Suprapubic skin (tissue), 4 donors: ENCODE measurements at regions not wholly inside any gene's neighbourhood (a gene's known extent, or its start where the extent isn't known, plus 50 kb on each side); places are given as distances from the start of the nearest gene placed in this dataset.

Source experiments
- EP300 ChIP-seq: sonication (generic); formaldehyde crosslinking; IDR thresholded peaks from one replicate; pipeline ENCODE4 v1.6.1; 2017; ENCODE audit warnings: antibody characterized with exemption
- POLR2A ChIP-seq, 2 donors: fragments of 450-650 bp; IDR thresholded peaks; one replicate each; pipeline ENCODE4 v1.6.1; 2017; ENCODE audit warnings: antibody characterized with exemption in 2 of 2, mild to moderate bottlenecking in 2 of 2, moderate library complexity in 2 of 2
- POLR2AphosphoS5 ChIP-seq, 3 donors: sonication (generic); formaldehyde crosslinking; IDR thresholded peaks; one replicate each; pipeline ENCODE4 v1.6.1; 2017; ENCODE audit warnings: antibody characterized with exemption in 3 of 3

DNA sequence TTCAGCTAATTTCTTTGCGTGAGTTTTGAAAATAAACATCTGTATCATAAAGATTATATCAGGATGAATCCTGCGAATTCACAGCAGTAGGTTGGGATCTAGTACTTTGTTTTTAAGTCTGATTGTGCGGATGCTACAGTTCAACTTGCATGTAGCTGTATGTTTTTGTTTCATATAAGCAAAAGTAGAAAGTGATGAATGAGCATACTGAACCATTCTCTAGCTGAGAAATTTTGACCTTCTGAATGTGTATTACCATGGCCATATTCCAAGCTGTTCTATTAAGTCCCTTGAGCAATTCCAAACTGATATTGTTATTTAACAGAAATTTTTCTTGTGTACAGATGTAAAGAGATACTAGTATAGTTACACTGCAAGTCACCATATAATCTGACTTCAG, 358.8 kb upstream of the MEOX2 start:
- TF ChIP-seq POLR2A (IDR thresholded peaks at IDR 0.05) (no peak), POLR2AphosphoS5 (IDR thresholded peaks at IDR 0.05) (no peak), EP300 (no peak)
